Liver (tissue), 3 donors: ENCODE measurements at regions not wholly inside any gene's neighbourhood (a gene's known extent, or its start where the extent isn't known, plus 50 kb on each side); places are given as distances from the start of the nearest gene placed in this dataset.

Source experiments
- GABPA ChIP-seq, 2 donors: IDR thresholded peaks in 1 of 2; conservative IDR thresholded peaks in 1 of 2; 2 replicates each; pipeline ENCODE4 v1.6.1; 2016; ENCODE audit warnings: antibody characterized with exemption in 2 of 2, mild to moderate bottlenecking in 1 of 2, moderate library complexity in 1 of 2
- HNF4A ChIP-seq, 2 donors: conservative IDR thresholded peaks; 2 replicates each; pipeline ENCODE4 v1.6.1; 2016; ENCODE audit warnings: antibody characterized with exemption in 2 of 2, mild to moderate bottlenecking in 2 of 2
- JUND ChIP-seq, 2 donors: IDR thresholded peaks; 2 replicates each; pipeline ENCODE4 v1.6.1; 2016; ENCODE audit warnings: antibody characterized with exemption in 2 of 2
- NR2F2 ChIP-seq: IDR thresholded peaks from 2 replicates; pipeline ENCODE4 v1.6.1; 2016; ENCODE audit warnings: antibody characterized with exemption
- RAD21 ChIP-seq, 2 donors: IDR thresholded peaks; 2 replicates each; pipeline ENCODE4 v1.6.1; 2016; ENCODE audit warnings: antibody characterized with exemption in 2 of 2, mild to moderate bottlenecking in 2 of 2
- TAF1 ChIP-seq: conservative IDR thresholded peaks from 2 replicates; pipeline ENCODE4 v1.6.1; 2016; ENCODE audit warnings: antibody characterized with exemption, mild to moderate bottlenecking
- YY1 ChIP-seq: IDR thresholded peaks from 2 replicates; pipeline ENCODE4 v1.6.1; 2016; ENCODE audit warnings: antibody characterized with exemption, mild to moderate bottlenecking
- ZBTB33 ChIP-seq: IDR thresholded peaks from 2 replicates; pipeline ENCODE4 v1.6.1; 2016; ENCODE audit warnings: antibody characterized with exemption
- TF ChIP-seq, protein P1 (sequence below): fragments of 150-350 bp; IDR thresholded peaks from 2 replicates; pipeline ENCODE4 v1.5.1; 2017; ENCODE audit warnings: improper control_type of control experiment, low read depth, low read length; ENCODE audit not compliant: missing input control
- TF ChIP-seq, protein P2 (sequence below): IDR thresholded peaks from 2 replicates; pipeline ENCODE4 v1.6.1; 2016; ENCODE audit warnings: antibody characterized with exemption
- TF ChIP-seq, protein P3 (sequence below): IDR thresholded peaks from 2 replicates; pipeline ENCODE4 v1.6.1; 2016; ENCODE audit warnings: antibody characterized with exemption, mild to moderate bottlenecking
- donor health status: healthy.
- donor health status: healthy.

- TF ChIP-seq, protein P1, sequence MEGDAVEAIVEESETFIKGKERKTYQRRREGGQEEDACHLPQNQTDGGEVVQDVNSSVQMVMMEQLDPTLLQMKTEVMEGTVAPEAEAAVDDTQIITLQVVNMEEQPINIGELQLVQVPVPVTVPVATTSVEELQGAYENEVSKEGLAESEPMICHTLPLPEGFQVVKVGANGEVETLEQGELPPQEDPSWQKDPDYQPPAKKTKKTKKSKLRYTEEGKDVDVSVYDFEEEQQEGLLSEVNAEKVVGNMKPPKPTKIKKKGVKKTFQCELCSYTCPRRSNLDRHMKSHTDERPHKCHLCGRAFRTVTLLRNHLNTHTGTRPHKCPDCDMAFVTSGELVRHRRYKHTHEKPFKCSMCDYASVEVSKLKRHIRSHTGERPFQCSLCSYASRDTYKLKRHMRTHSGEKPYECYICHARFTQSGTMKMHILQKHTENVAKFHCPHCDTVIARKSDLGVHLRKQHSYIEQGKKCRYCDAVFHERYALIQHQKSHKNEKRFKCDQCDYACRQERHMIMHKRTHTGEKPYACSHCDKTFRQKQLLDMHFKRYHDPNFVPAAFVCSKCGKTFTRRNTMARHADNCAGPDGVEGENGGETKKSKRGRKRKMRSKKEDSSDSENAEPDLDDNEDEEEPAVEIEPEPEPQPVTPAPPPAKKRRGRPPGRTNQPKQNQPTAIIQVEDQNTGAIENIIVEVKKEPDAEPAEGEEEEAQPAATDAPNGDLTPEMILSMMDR, result no peak
- TF ChIP-seq YY1, result no peak
- TF ChIP-seq RAD21 (IDR thresholded peaks at IDR 0.05), result no peak
- TF ChIP-seq, protein P2, sequence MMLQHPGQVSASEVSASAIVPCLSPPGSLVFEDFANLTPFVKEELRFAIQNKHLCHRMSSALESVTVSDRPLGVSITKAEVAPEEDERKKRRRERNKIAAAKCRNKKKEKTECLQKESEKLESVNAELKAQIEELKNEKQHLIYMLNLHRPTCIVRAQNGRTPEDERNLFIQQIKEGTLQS, result no peak
- no peak for TF ChIP-seq GABPA (IDR thresholded peaks at IDR 0.05 in 1 of 2, conservative IDR thresholded peaks at IDR 0.05 in 1 of 2)
- no peak for TF ChIP-seq NR2F2
- TF ChIP-seq TAF1, result no peak
- TF ChIP-seq, protein P3, sequence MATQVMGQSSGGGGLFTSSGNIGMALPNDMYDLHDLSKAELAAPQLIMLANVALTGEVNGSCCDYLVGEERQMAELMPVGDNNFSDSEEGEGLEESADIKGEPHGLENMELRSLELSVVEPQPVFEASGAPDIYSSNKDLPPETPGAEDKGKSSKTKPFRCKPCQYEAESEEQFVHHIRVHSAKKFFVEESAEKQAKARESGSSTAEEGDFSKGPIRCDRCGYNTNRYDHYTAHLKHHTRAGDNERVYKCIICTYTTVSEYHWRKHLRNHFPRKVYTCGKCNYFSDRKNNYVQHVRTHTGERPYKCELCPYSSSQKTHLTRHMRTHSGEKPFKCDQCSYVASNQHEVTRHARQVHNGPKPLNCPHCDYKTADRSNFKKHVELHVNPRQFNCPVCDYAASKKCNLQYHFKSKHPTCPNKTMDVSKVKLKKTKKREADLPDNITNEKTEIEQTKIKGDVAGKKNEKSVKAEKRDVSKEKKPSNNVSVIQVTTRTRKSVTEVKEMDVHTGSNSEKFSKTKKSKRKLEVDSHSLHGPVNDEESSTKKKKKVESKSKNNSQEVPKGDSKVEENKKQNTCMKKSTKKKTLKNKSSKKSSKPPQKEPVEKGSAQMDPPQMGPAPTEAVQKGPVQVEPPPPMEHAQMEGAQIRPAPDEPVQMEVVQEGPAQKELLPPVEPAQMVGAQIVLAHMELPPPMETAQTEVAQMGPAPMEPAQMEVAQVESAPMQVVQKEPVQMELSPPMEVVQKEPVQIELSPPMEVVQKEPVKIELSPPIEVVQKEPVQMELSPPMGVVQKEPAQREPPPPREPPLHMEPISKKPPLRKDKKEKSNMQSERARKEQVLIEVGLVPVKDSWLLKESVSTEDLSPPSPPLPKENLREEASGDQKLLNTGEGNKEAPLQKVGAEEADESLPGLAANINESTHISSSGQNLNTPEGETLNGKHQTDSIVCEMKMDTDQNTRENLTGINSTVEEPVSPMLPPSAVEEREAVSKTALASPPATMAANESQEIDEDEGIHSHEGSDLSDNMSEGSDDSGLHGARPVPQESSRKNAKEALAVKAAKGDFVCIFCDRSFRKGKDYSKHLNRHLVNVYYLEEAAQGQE, result no peak
- TF ChIP-seq HNF4A (conservative IDR thresholded peaks at IDR 0.05), result no peak
- no peak for TF ChIP-seq ZBTB33
- TF ChIP-seq JUND (IDR thresholded peaks at IDR 0.05), result no peak
These were observed 454.6 kb downstream of the IRX1 start for GRCh38 chr5:4050203-4050602.
